ENCODE measurements at regions not wholly inside any gene's neighbourhood (a gene's known extent, or its start where the extent isn't known, plus 50 kb on each side); places are given as distances from the start of the nearest gene placed in this dataset.

DNA sequence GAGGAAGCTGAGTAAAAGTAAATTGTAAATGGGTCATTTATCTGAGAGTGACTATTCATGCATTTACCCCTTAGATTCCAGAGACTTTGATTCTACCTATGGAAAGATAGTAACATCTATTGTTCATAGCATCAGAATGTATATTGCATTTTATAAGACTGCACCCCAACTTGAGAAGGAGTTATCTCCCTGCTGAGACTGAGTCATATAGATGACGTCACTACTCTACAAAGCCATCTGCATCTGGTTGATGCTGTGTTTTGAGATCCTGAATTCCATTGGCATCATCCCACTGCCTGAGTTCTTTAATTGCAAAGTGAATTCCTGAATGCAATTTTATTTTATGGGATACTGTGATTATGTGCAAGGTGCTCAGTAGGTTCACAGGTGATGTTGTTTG, 444.0 kb upstream of the SLC35B3 start:
- TF ChIP-seq HNF4G (IDR thresholded peaks at IDR 0.05) (no peak), EGR1 (IDR thresholded peaks at IDR 0.05; ENCODE audit: low read depth in 2 of 2) (no peak), YY1 (IDR thresholded peaks at IDR 0.05) (no peak), HNF4A (conservative IDR thresholded peaks at IDR 0.05) (no peak), RAD21 (IDR thresholded peaks at IDR 0.05) (no peak), JUND (IDR thresholded peaks at IDR 0.05) (no peak)
- Histone ChIP-seq H3K27ac (ENCODE audit: low read depth in 1 of 2, low read length in 2 of 2) (no peak overlapping the region), H3K36me3 (ENCODE audit: control insufficient read depth in 4 of 4, insufficient read depth in 3 of 4, low read depth in 1 of 4, low read length in 3 of 4) (no peaks in the 10 kb centered on the region), H3K9ac (ENCODE audit: low read depth in 1 of 2, low read length in 2 of 2) (no peak overlapping the region), H3K27me3 (ENCODE audit: control insufficient read depth in 4 of 4, insufficient read depth in 4 of 4, low read length in 3 of 4) (no peaks in the 10 kb centered on the region), H3K4me3 (ENCODE audit: low read depth in 1 of 3, low read length in 3 of 3) (no peak overlapping the region), H3K9me3 (ENCODE audit: control insufficient read depth in 4 of 4, low read length in 3 of 4) (no peaks in the 10 kb centered on the region), H3K4me1 (ENCODE audit: control insufficient read depth in 4 of 4, insufficient read depth in 4 of 4, low read length in 3 of 4) (no peaks in the 10 kb centered on the region)
- WGBS = 89% methylated on average over 1 of the region's 1 CpG
- DNase-seq (ENCODE audit: low spot score) = no peak

DNA sequence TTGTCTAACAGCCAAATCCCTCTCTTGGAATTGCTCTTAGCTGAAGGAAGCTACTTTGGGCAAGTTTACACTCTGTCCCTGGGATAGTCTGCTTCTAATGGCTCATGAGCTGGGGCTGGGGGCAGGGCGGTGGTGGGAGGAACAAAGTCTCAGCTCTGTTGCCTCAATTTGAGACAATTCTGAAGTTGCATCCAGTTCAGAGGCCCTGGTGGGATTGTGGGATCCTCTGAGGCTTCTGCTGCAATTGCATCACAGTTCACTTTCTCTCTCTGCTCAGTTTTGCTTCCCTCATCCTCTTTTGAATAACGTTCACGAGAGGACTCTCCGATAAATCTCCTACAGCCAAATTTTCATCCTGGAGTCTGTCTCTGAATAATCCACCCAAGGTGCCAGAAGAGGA, 440.6 kb upstream of the SLC35B3 start:
- TF ChIP-seq NR2F2 (IDR thresholded peaks at IDR 0.05) = no peak
- TF ChIP-seq RXRA (IDR thresholded peaks at IDR 0.05) = no peak
- TF ChIP-seq, protein P1, sequence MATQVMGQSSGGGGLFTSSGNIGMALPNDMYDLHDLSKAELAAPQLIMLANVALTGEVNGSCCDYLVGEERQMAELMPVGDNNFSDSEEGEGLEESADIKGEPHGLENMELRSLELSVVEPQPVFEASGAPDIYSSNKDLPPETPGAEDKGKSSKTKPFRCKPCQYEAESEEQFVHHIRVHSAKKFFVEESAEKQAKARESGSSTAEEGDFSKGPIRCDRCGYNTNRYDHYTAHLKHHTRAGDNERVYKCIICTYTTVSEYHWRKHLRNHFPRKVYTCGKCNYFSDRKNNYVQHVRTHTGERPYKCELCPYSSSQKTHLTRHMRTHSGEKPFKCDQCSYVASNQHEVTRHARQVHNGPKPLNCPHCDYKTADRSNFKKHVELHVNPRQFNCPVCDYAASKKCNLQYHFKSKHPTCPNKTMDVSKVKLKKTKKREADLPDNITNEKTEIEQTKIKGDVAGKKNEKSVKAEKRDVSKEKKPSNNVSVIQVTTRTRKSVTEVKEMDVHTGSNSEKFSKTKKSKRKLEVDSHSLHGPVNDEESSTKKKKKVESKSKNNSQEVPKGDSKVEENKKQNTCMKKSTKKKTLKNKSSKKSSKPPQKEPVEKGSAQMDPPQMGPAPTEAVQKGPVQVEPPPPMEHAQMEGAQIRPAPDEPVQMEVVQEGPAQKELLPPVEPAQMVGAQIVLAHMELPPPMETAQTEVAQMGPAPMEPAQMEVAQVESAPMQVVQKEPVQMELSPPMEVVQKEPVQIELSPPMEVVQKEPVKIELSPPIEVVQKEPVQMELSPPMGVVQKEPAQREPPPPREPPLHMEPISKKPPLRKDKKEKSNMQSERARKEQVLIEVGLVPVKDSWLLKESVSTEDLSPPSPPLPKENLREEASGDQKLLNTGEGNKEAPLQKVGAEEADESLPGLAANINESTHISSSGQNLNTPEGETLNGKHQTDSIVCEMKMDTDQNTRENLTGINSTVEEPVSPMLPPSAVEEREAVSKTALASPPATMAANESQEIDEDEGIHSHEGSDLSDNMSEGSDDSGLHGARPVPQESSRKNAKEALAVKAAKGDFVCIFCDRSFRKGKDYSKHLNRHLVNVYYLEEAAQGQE (IDR thresholded peaks at IDR 0.05) = no peak
- no peak for TF ChIP-seq HNF4G (IDR thresholded peaks at IDR 0.05)
- TF ChIP-seq ATF3 (IDR thresholded peaks at IDR 0.05) = no peak
- TF ChIP-seq JUND (IDR thresholded peaks at IDR 0.05) = no peak
- no peak for TF ChIP-seq EGR1 (IDR thresholded peaks at IDR 0.05; ENCODE audit: low read depth in 2 of 2)
- no peak for TF ChIP-seq HNF4A (conservative IDR thresholded peaks at IDR 0.05)
- no peak for TF ChIP-seq ZBTB33 (IDR thresholded peaks at IDR 0.05)
- no peak for TF ChIP-seq FOXA1 (IDR thresholded peaks at IDR 0.05)
- DNase-seq (ENCODE audit: low spot score) = no peak
- Histone ChIP-seq H3K27ac (ENCODE audit: low read depth in 1 of 2, low read length in 2 of 2) (no peak overlapping the region), H3K4me3 (ENCODE audit: low read depth in 1 of 3, low read length in 3 of 3) (no peak overlapping the region), H3K36me3 (ENCODE audit: control insufficient read depth in 4 of 4, insufficient read depth in 3 of 4, low read depth in 1 of 4, low read length in 3 of 4) (no peaks in the 10 kb centered on the region), H3K9ac (ENCODE audit: low read depth in 1 of 2, low read length in 2 of 2) (no peak overlapping the region), H3K4me1 (ENCODE audit: control insufficient read depth in 4 of 4, insufficient read depth in 4 of 4, low read length in 3 of 4) (no peaks in the 10 kb centered on the region), H3K27me3 (ENCODE audit: control insufficient read depth in 4 of 4, insufficient read depth in 4 of 4, low read length in 3 of 4) (no peaks in the 10 kb centered on the region), H3K9me3 (ENCODE audit: control insufficient read depth in 4 of 4, low read length in 3 of 4) (no peaks in the 10 kb centered on the region)
- 88% methylated on average over 4 of the region's 4 CpGs for WGBS

- Histone ChIP-seq H3K36me3 (ENCODE audit: control insufficient read depth in 4 of 4, insufficient read depth in 3 of 4, low read depth in 1 of 4, low read length in 3 of 4) (no peaks in the 10 kb centered on the region), H3K9me3 (ENCODE audit: control insufficient read depth in 4 of 4, low read length in 3 of 4) (no peaks in the 10 kb centered on the region), H3K27ac (ENCODE audit: low read depth in 1 of 2, low read length in 2 of 2) (no peak overlapping the region), H3K4me1 (ENCODE audit: control insufficient read depth in 4 of 4, insufficient read depth in 4 of 4, low read length in 3 of 4) (no peaks in the 10 kb centered on the region), H3K4me3 (ENCODE audit: low read depth in 1 of 3, low read length in 3 of 3) (no peak overlapping the region), H3K9ac (ENCODE audit: low read depth in 1 of 2, low read length in 2 of 2) (no peak overlapping the region), H3K27me3 (ENCODE audit: control insufficient read depth in 4 of 4, insufficient read depth in 4 of 4, low read length in 3 of 4) (no peaks in the 10 kb centered on the region)
- 81% methylated on average over 3 of the region's 3 CpGs for WGBS
- TF ChIP-seq SP1 (IDR thresholded peaks at IDR 0.05) = no peak
- TF ChIP-seq, protein P2, sequence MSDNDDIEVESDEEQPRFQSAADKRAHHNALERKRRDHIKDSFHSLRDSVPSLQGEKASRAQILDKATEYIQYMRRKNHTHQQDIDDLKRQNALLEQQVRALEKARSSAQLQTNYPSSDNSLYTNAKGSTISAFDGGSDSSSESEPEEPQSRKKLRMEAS (IDR thresholded peaks at IDR 0.05) = no peak
- TF ChIP-seq JUND (IDR thresholded peaks at IDR 0.05) = no peak
- TF ChIP-seq HNF4A (conservative IDR thresholded peaks at IDR 0.05) = no peak
- TF ChIP-seq ZBTB33 (IDR thresholded peaks at IDR 0.05) = no peak
- no peak for TF ChIP-seq HNF4G (IDR thresholded peaks at IDR 0.05)
- TF ChIP-seq FOXA2 (IDR thresholded peaks at IDR 0.05) = no peak
- TF ChIP-seq, protein P1 (IDR thresholded peaks at IDR 0.05) = no peak
- TF ChIP-seq GABPA (IDR thresholded peaks at IDR 0.05 in 1 of 2, conservative IDR thresholded peaks at IDR 0.05 in 1 of 2) = no peak
- TF ChIP-seq ATF3 (IDR thresholded peaks at IDR 0.05) = no peak
- TF ChIP-seq FOXA1 (IDR thresholded peaks at IDR 0.05) = no peak
- no peak for DNase-seq (ENCODE audit: low spot score)
Observed at GRCh38 chr6:8872589-8872988, 437.2 kb upstream of the SLC35B3 start.

Data from liver (tissue), 7 donors.